ENCODE measurements at regions not wholly inside any gene's neighbourhood (a gene's known extent, or its start where the extent isn't known, plus 50 kb on each side); places are given as distances from the start of the nearest gene placed in this dataset.

DNA sequence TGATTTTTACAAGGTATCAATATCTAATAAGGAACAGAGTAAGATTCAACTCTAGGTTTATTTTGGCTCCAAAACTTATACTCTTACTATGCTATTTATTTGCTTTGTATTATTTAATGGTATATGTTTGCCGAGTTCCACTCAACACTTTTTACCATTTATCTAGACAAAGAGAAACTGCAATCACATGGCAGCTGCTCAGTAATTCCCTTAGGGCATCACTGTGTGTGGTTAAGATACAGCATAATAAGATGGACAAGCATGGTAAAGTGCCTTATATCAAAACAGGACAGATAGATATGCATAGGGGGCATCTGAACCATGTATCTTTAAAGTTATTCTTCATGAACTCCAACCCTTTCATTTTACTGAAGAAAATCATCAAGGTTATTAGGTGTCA, 483.0 kb upstream of the ID4 start:
- Histone ChIP-seq H2AFZ (replicated peaks; ENCODE audit: low read length, poor library complexity) (no peak overlapping the region), H3K4me3 (ENCODE audit: insufficient read depth, low read depth, low read length) (no peak overlapping the region), H3K56ac (ENCODE audit: extremely low read depth, insufficient read depth, low read length) (no peak overlapping the region), H4K5ac (ENCODE audit: low read depth, low read length) (no peak overlapping the region), H3K9me3 (ENCODE audit: control insufficient read depth, insufficient read depth, low read length) (peaks cover 6% of the 10 kb centered on the region), H3K9ac (ENCODE audit: low read depth, low read length) (no peak overlapping the region), H2BK20ac (ENCODE audit: low read depth, low read length) (no peak overlapping the region), H3K36me3 (ENCODE audit: control insufficient read depth, insufficient read depth, low read length) (no peaks in the 10 kb centered on the region), H2BK5ac (ENCODE audit: low read depth, low read length, poor library complexity, severe bottlenecking) (no peak overlapping the region), H4K91ac (ENCODE audit: insufficient read depth, low read depth, low read length) (no peak overlapping the region), H3K18ac (ENCODE audit: low read depth, low read length) (no peak overlapping the region), H2BK15ac (ENCODE audit: low read depth, low read length) (no peak overlapping the region), H3K79me1 (ENCODE audit: low read depth in 1 of 2, low read length in 2 of 2) (no peaks in the 10 kb centered on the region), H3K27ac (ENCODE audit: insufficient read depth, low read length) (no peak overlapping the region), H3K9me1 (ENCODE audit: insufficient read depth, low read length) (no peaks in the 10 kb centered on the region), H3K27me3 (ENCODE audit: control insufficient read depth, insufficient read depth, low read length) (no peaks in the 10 kb centered on the region), H4K8ac (ENCODE audit: low read depth in 2 of 2, low read length in 2 of 2) (no peak overlapping the region), H2AK9ac (replicated peaks; ENCODE audit: low read depth, low read length, poor library complexity) (no peak overlapping the region), H3K4ac (ENCODE audit: low read depth, low read length) (no peak overlapping the region), H4K20me1 (ENCODE audit: insufficient read depth, low read length) (no peaks in the 10 kb centered on the region), H2AK5ac (ENCODE audit: low read depth, low read length) (no peak overlapping the region), H3K4me2 (ENCODE audit: low read depth, low read length) (no peak overlapping the region), H3K23ac (ENCODE audit: low read depth, low read length) (no peak overlapping the region), H3K4me1 (ENCODE audit: control insufficient read depth, insufficient read depth, low read length) (no peaks in the 10 kb centered on the region), H2BK120ac (ENCODE audit: low read depth, low read length) (no peak overlapping the region), H3K14ac (replicated peaks; ENCODE audit: low read depth, low read length) (no peak overlapping the region)
- TF ChIP-seq, protein P1, sequence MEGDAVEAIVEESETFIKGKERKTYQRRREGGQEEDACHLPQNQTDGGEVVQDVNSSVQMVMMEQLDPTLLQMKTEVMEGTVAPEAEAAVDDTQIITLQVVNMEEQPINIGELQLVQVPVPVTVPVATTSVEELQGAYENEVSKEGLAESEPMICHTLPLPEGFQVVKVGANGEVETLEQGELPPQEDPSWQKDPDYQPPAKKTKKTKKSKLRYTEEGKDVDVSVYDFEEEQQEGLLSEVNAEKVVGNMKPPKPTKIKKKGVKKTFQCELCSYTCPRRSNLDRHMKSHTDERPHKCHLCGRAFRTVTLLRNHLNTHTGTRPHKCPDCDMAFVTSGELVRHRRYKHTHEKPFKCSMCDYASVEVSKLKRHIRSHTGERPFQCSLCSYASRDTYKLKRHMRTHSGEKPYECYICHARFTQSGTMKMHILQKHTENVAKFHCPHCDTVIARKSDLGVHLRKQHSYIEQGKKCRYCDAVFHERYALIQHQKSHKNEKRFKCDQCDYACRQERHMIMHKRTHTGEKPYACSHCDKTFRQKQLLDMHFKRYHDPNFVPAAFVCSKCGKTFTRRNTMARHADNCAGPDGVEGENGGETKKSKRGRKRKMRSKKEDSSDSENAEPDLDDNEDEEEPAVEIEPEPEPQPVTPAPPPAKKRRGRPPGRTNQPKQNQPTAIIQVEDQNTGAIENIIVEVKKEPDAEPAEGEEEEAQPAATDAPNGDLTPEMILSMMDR (conservative IDR thresholded peaks at IDR 0.05; ENCODE audit: low read depth, low read length) = no peak
- TF ChIP-seq MXI1 (IDR thresholded peaks at IDR 0.05; ENCODE audit: borderline replicate concordance, low read depth, low read length) (no peak), BHLHE40 (IDR thresholded peaks at IDR 0.05; ENCODE audit: low read depth, low read length) (no peak), MAZ (IDR thresholded peaks at IDR 0.05; ENCODE audit: borderline replicate concordance, low read depth, low read length) (no peak), CEBPB (IDR thresholded peaks at IDR 0.05; ENCODE audit: low read depth, low read length) (no peak), SMC3 (IDR thresholded peaks at IDR 0.05; ENCODE audit: low read depth, low read length) (no peak), POLR2A (IDR thresholded peaks at IDR 0.05; ENCODE audit: low read depth, low read length) (no peak), NFE2L2 (IDR thresholded peaks at IDR 0.05; ENCODE audit: low read depth, low read length) (no peak), RCOR1 (IDR thresholded peaks at IDR 0.05; ENCODE audit: insufficient replicate concordance, low read length) (no peak), FOS (IDR thresholded peaks at IDR 0.05; ENCODE audit: low read depth, low read length) (no peak), RAD21 (IDR thresholded peaks at IDR 0.05; ENCODE audit: low read length) (no peak), CHD1 (IDR thresholded peaks at IDR 0.05; ENCODE audit: low read depth, low read length) (no peak), RFX5 (IDR thresholded peaks at IDR 0.05; ENCODE audit: low read depth, low read length) (no peak), MAFK (IDR thresholded peaks at IDR 0.05; ENCODE audit: low read depth, low read length) (no peak)
- TF ChIP-seq, protein P2, sequence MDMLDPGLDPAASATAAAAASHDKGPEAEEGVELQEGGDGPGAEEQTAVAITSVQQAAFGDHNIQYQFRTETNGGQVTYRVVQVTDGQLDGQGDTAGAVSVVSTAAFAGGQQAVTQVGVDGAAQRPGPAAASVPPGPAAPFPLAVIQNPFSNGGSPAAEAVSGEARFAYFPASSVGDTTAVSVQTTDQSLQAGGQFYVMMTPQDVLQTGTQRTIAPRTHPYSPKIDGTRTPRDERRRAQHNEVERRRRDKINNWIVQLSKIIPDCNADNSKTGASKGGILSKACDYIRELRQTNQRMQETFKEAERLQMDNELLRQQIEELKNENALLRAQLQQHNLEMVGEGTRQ (IDR thresholded peaks at IDR 0.05; ENCODE audit: low read depth, low read length) = no peak
- TF ChIP-seq, protein P3, sequence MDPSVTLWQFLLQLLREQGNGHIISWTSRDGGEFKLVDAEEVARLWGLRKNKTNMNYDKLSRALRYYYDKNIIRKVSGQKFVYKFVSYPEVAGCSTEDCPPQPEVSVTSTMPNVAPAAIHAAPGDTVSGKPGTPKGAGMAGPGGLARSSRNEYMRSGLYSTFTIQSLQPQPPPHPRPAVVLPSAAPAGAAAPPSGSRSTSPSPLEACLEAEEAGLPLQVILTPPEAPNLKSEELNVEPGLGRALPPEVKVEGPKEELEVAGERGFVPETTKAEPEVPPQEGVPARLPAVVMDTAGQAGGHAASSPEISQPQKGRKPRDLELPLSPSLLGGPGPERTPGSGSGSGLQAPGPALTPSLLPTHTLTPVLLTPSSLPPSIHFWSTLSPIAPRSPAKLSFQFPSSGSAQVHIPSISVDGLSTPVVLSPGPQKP (IDR thresholded peaks at IDR 0.05; ENCODE audit: borderline replicate concordance, low read depth, low read length) = no peak
- no TSS peak for BruUV-seq (replicated peaks)
- ATAC-seq (ENCODE audit: low read depth) (no peak), DNase-seq (no peak)
- intact Hi-C loops (cut with micrococcal nuclease) (no loop called here), dilution Hi-C loops (cut with HindIII; ENCODE audit: low sequenced_read_pairs, unreplicated experiment) (no loop called here), in situ Hi-C loops (cut with MboI; ENCODE audit: low sequenced_read_pairs) (no loop called here)
- ChIA-PET CTCF (no interaction called here), POLR2A (ENCODE audit: unreplicated experiment) (no interaction called here)
- no CpG with 5 or more reads among the region's 1 CpG for WGBS, 2 experiments (ENCODE audit: extremely low coverage in 2 of 2, insufficient read length in 1 of 2)

Measured in IMR-90 (cell line).